ENCODE measurements at regions not wholly inside any gene's neighbourhood (a gene's known extent, or its start where the extent isn't known, plus 50 kb on each side); places are given as distances from the start of the nearest gene placed in this dataset.
"Not testable (repeated sequence)": the region's sequence is repeated elsewhere in the genome, so short reads cannot be mapped to it uniquely, and the experiment has no call there.

DNA sequence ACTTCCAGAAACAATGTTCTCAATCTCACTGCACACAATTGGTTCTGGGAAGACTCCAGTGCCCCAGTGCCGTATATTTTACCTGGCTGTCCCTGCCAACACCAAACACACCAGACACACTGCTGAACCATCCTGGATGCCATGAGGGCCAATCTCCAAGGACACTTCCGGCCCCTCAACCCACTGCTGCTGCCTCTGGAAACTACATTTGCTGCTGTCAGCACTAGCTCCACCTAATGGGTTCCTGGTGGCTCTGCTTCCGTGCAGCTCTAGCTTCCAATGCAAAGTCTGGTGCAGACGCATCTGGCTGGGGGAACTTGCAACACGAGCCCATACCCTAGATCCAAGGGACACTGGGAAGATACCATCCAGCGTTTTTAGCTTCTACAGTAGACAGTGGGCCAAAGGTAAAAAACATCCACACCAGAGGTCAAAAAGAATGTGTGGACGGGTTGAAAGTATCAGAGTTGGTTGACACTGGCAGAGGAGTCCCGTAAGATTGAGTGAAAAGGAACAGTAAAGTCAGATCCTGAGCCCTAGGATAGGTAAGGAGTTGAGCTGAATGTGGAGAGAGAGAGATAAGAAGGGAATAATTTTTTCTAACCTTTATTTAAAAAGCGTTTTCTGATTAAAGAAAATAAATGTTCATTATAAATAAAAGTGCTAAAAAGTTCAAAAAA, 99.7 kb upstream of the KIF2A start:
- no peak for DNase-seq (ENCODE audit: low read depth in 4 of 4, low spot score in 1 of 4)

DNA sequence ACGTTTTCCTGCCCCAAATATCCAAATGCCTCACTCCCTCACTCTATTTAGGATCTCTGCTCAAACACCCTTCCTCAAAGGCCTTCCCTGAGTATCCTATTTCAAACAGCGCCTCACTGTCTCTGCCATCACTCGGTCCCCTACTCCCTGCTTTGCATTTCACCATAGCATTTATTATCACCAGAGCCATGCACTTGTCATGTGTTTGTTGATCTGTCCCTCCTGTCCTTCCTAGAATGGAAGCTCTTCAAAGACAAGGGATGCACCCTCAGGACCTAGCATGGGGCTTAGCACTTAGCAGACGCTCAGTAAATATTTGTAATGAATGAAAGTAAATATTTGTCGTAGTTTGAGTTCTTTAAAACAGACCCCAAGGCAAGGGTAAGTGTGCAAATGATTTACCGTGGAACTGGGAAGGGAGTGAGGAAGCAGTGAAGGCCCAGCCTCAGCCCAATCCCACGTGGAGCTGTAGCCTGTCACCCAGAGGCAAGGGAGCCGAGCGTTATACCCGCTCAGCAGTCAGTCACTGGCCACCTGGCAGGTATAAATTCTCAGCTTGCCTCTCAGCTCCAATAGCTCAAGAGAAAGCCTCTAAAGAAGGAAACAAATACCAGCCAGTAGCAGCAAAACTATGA, 97.7 kb upstream of the KIF2A start:
- DNase-seq (ENCODE audit: low read depth in 4 of 4, low spot score in 1 of 4), result no peak

DNA sequence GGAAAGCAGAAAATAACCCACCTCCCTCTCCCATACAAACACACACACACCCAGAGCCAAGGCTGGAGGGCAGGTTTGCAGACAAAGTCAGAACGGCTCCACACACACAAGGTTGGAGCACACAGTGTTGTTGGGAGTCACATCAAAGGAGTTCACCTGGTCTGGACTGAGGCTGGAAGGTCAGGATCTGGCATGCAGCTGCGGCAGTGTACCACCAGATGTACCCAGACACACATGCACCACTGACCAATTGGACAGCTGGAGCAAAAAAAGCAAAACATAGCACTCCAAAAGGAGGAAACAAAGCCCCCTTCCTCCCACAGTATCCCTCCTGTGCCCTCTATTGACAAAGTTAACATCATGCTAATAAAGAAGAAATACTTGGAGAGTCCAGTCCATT, 94.6 kb upstream of the KIF2A start:
- DNase-seq (ENCODE audit: low read depth in 4 of 4, low spot score in 1 of 4), result no peak

DNA sequence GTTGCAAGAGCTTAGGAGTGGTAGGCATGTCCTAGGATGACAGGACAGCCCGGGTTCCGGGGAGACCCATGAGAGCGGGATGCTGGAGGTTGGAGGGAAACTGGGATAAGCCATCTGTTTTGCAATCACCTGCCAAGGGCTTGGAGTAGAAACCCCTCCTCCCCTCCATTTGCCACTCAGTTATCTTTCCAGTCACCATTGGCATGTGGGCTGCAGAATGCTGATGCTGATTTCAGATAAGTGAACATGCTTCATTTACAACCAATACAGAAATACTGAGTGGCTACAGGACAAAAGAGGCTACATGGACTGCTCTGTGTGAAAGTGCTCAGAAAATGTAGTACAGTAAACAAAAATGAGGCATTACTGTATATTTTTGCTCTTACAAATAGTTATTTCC, 93.4 kb upstream of the KIF2A start:
- DNase-seq (ENCODE audit: low read depth in 4 of 4, low spot score in 1 of 4), result no peak

DNA sequence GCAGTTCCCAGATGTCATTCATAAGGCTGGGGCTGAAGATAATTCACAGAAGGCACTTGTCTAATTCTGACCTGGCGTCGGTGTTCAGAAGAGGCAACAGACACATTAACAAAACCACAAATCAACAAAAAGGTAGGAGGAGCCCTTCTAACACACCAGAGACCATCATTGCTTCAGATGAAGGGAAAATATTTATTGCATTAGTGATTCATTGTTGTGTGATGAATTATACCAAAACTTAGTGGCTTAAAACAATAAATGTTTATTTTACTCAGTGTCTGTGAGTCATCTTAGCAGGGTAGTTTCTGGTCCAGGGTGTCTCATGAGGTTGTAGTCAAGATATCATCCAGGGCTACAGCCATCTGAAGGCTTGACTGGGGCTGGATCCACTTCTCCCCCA, 91.3 kb upstream of the KIF2A start:
- DNase-seq (ENCODE audit: low read depth in 4 of 4, low spot score in 1 of 4), result no peak

DNA sequence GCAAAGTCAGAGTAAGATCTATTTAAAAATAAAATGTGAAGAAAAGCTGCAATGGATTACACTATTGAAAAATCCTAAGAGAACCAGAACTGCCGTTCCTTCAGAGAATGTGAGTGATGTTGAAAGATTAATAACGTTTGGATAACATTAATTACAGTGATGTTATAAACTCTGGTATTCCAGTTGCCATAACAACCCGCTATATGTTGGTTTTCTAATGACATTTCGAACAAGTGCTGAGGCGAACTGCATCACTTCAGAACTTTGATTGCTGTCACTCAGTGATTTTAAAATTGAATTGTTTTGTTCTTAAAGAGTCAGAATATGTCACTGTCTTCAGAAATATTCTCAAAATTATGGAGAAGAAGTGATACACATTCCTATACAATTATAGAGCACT, 89.4 kb upstream of the KIF2A start:
- DNase-seq (ENCODE audit: low read depth in 4 of 4, low spot score in 1 of 4), result not testable (repeated sequence)

DNA sequence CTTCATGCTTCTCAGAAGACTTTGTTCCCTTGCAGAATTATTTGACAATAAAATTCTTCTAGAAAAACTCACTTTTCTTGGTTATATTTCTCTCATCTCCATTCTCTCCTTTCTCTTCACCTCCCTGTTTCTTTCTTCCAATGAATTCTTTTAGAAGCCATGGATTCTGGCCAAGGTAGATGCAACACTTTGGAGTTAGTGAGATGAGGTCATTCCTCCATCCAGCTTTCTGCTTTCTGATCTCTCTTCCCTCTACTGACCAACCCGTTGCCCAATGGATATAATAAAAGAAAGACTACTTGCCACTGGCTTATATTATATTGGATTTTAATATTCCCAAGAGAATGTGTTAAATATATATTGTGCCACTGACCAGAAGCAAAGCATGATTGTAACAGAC, 88.9 kb upstream of the KIF2A start:
- DNase-seq (ENCODE audit: low read depth in 4 of 4, low spot score in 1 of 4), result not testable (repeated sequence)

DNA sequence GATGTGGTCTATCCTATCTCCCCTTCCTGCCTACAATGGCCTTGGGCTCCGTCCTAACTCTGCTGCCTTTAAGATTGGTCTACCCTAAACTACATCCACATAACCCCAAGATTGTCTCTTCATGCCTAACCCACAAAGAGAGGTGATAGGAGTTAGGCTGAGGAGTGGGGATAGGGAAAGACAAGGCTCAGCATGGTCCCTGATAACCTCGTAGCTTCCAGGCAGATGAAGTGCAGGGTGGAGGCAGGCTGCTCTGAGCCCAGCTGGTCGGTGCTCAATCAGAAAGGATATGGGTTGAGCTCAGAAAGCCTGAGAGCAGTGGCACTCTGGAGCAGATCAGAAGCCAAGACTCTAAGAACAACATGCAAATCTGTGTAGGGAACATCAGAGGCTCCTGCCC, 87.1 kb upstream of the KIF2A start:
- DNase-seq (ENCODE audit: low read depth in 4 of 4, low spot score in 1 of 4), result not testable (repeated sequence)

DNA sequence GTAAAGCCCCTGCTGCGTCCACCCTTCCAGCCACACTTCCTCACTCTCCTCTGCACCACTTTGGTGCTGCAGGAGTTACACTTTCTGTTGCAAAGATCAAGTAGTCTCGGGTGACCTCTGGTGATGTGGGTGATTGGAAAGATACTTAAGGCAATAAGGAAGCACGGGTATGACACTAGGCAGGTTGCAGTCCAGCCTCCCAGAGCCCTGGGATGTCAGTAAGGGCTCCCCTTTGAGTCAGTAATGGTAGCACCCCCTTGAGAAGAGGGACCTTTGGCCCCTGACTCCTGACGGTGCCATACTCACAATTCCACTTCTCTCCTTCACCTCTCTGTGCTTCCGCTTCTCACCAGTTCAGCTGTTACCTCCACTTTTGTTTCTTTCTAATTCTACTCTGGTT, 84.1 kb upstream of the KIF2A start:
- DNase-seq (ENCODE audit: low read depth in 4 of 4, low spot score in 1 of 4), result not testable (repeated sequence)

DNA sequence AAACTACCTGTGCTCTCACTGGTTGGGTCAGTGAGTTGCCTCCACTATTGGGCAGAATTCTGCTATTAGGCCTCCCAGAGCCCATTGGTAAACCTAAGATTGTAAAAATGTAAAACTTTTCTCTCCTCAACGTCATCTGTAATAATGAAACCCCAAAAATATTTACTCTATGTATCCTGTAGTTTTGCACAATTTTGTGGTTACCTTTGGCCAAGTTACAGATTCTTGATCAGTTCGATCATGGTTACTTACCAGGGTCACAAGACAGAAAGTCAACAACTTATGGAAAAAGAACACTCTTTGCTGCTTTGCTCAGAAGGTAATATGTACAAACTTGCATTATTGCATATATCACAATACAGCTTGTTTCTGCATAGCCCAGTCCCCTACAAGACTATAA, 83.7 kb upstream of the KIF2A start:
- not testable (repeated sequence) for DNase-seq (ENCODE audit: low read depth in 4 of 4, low spot score in 1 of 4)

DNA sequence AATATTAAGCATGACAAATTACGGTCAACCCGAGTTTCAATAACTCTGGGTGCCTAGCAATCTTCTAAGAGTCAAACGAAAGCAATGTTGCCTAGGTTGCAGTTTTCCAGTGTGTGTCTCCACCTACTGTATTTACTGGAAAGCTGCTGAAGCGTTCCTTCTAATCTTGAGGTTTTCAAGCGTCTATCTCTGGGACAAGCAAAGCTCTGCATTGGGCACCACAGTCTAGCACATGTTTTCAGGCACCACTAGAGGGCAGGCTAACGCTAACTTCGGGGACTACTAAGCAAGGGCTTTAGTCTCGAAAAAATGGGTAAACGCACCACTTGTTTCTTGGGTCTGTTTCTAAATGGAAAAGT, 82.7 kb upstream of the KIF2A start:
- peak; percentile 36 to 68 (median 59) for DNase-seq (ENCODE audit: low read depth in 4 of 4, low spot score in 1 of 4)

DNA sequence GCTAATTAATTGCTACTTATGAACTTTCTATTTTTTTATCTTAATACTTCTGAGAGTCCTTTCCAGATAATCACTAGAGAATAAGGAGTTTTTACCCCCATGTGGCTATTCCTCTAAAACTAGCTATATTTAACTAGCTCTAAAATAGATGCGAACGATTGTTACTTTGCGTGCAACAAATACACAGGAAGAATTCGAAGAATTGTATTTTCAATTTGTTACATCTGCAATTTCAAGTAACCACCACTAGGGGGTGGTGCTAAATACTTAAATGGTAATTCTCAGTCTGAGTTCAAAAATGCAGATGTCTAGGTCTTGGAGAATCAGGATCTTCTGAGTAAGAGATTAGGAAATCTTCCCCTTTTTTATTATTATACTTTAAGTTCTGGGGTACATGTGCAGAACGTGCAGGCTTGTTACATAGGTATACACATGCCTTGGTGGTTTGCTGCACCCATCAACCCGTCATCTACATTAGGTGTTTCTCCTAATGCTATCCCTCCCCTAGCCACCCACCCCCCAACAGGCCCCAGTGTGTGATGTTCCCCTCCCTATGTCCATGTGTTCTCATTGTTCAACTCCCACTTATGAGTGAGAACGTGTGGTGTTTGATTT, 80.9 kb upstream of the KIF2A start:
- DNase-seq (ENCODE audit: low read depth in 4 of 4, low spot score in 1 of 4), result not testable (repeated sequence)

DNA sequence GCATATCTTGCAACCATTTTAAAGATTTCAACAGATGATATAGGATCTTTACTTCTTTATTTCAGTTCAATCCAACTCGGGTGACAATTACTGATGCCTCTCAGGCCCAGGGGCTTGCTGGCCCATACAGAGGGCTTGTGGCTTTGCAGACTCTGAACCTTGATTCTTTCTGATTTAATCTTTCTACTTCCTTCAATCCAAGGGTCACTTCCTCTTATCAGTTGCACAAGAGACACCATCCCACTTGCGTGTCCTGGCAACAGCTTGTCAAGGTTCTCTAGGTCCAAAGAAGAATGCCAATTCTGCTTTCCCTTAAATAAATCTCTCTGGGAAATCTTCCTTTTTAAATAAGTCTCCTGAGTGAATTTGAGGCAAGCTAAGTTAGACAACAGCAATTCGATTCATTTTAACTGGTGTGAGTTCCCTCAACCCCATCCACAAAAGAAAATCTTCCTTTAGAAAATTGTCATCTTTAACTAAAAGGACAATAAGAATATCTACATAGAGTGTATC, 75.1 kb upstream of the KIF2A start:
- not testable (repeated sequence) for DNase-seq (ENCODE audit: low read depth in 4 of 4, low spot score in 1 of 4)

DNA sequence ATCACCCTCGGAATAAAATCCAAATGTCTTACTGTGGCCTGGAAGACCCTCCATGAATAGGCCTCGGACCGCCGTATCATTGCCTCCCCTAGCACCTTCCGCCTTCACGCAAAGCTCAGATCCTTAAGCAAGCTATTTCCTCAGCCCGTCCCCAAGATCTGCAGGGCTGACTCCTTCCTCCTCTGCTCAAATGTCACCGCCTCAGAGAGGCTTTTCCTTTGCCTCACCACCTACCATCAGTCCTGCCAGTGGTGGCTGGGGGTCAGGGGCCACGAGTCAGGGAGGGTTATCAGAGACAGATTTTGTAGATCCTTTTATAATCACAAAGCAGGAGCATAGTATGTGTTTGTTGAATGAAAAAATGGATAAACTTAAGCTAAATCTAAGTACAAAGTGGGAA, 74.4 kb upstream of the KIF2A start:
- no peak for DNase-seq (ENCODE audit: low read depth in 4 of 4, low spot score in 1 of 4)

DNA sequence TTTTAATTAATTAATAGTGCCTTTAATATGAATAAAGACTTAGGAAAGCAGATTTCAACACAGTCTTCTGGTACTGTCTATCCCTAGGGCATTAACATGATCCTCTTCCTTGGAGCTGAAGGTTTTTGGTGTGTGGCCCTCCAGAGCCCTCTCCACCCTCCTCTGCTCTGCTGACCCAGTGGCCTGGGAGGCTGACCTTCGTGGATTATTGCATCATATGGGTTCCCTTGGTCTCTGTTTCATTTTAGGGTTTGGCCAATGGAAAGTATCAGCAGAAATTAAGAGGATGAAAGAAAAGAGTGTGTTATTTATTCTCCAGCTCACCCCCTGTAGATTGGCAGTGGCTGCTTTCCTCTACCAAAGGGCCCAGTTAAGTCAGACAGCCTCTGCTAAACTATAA, 73.8 kb upstream of the KIF2A start:
- DNase-seq (ENCODE audit: low read depth in 4 of 4, low spot score in 1 of 4), result not testable (repeated sequence)

DNA sequence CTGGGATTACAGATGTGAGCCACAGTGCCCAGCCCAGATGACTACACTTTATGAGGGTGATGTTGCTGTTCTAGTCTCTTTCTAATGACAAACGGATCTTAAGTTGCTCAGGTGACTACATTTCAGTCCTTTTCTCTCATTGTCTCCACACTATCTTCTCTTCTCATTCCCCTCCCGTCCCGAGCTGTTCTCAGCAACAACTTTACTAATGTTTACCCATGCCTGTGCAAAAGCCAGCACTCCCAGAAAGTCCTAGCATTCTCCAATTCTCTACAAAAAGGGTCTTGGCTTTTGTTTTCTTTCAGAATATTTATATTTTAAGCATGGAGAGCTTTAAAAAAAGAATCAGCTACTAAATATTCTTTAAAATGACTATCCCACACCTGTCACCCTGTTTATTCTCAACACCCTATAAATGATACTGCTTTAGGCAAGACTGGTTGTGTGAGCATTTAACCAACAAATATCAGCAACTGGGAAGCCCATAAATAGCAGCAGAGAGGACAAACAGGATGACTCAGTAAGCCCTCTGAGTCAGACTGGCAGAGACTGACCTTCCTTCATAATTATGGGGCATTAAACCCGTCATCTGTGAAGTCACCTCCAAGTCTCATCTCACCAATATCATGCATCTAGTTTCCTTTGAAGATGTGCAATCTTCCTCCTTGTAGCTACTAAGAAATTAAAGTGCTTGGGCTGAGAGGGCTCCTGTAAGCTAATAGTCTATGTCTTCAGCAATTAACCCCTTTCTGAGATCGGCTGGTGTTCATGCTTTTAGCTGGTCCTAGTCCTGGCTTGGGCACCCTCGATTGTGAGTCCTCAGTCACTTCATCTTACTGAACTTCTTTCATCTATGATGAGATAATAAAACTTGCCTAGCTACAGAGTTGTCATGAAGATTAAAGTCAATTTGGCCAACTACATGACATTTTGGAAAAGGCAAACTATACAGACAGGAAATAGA, 72.6 kb upstream of the KIF2A start:
- not testable (repeated sequence) for DNase-seq (ENCODE audit: low read depth in 4 of 4, low spot score in 1 of 4)

DNA sequence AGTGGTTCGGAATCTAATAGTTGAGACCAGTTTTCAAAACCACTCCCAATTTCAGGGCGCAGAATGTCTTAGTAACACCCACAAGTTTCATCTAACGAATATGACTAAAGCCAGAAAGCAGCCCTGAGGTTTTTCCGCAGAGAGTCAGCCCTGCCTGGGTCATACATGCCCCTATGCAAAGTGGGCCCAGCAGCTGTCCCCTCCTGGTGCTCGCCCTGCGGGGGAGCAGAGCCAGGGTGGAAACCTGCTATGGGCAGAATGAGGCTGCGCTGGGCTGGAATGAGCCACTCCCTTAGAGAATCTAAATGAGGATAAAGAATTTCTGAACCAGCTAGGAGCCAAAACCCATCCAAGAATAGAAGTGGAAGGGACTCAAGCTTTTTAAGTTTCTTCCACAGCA, 69.4 kb upstream of the KIF2A start:
- DNase-seq (ENCODE audit: low read depth in 4 of 4, low spot score in 1 of 4), result peak in 1 of 4 experiments; percentile 40

DNA sequence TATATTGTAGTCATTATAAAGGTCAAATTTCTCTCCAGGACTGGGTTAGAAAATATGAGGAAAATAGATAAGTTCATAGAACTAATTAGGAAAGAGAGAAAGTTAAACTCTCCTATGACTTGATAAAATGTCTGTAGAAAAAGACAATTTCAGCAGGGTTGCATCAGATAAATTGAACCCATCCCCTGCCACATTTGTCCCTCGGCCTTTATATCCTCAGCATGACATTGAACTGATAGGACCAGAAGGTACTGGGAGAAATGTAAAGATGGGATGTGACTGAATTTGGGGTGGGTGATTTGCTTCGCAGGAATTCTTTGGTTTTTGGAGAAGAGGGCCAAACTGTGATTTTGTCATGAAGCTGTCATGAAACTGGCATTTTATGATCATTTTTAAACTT, 68.1 kb upstream of the KIF2A start:
- DNase-seq (ENCODE audit: low read depth in 4 of 4, low spot score in 1 of 4), result not testable (repeated sequence)

DNA sequence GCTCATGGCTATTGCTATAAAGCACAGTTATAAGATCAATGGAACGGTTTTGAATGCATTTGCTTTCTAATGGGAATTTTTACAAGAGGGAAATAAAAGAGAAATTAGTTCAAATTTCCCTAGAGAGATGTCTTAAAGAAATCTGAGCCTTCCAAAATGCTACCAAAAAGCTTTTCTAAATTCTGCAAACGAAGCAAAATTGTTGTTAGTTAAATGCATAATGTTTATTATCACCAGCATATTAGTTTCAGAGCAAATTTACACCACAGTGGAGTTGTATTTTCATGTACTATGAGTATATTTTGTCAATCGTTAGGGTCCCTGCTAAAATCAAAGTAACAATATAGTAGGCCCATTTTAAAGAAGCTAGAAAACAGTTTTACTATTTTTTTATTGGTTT, 67.4 kb upstream of the KIF2A start:
- DNase-seq (ENCODE audit: low read depth in 4 of 4, low spot score in 1 of 4), result not testable (repeated sequence)

DNA sequence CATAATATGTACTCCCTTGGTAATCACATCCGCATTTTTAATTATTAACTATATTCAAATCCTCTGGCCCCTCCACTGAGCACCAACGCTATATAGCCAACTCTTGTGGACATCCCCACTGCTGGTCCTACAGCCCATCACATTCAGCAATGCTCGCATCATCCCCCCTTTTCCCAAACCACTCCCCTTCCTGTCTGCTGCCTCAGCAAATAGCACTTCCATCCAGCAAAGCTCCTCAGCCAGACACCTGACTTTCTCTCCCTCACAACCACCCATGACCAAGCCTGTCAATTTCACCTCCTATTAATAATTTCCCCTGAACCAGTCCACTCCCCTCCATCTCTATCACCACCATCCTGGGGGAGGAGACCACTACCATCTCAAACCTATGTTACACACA, 65.5 kb upstream of the KIF2A start:
- not testable (repeated sequence) for DNase-seq (ENCODE audit: low read depth in 4 of 4, low spot score in 1 of 4)

DNA sequence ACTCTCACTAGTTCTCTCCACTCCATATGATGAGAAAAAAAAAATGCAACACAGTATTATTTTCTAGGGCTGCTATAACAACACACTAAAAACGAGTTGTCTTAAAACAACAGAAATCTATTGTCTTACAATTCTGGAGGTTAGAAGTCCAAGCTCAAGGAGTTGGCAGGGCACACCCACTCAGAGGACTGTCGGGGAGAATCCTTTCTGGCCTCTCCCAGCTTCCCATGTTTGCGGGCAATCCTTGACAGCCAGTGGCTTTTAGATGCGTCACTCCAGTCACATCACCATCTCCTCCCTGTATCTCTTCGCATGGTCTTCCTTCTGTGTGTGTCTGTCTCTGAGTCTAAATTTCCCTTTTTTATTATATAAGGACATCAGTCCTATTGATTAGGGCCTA, 64.0 kb upstream of the KIF2A start:
- not testable (repeated sequence) for DNase-seq (ENCODE audit: low read depth in 4 of 4, low spot score in 1 of 4)
